CD4-positive, alpha-beta memory T cell (primary cell): ENCODE measurements at regions not wholly inside any gene's neighbourhood (a gene's known extent, or its start where the extent isn't known, plus 50 kb on each side); places are given as distances from the start of the nearest gene placed in this dataset.

Source experiments
- CTCF ChIA-PET: fragments of 350-600 bp; sonication (Branson Sonifier 250); formaldehyde crosslinking; loops from one replicate; lab custom pipeline; 2021; ENCODE audit warnings: inconsistent platforms; ENCODE audit not compliant: partially characterized antibody; lab: Charles Lee
- POLR2A ChIA-PET: fragments of 350-600 bp; sonication (Branson Sonifier 250); formaldehyde crosslinking; loops from one replicate; lab custom pipeline; 2021; ENCODE audit not compliant: partially characterized antibody; lab: Charles Lee
- DNase-seq, 5 donors: peaks; one replicate each; pipeline versions ENCODE4 v3.0.0 to v3.0.0-alpha.2; 2020 to 2022; ENCODE audit warnings: mixed read lengths in 1 of 5
- H3K27ac ChIP-seq: one replicate; pipeline ENCODE4 v1.7.0; 2013; ENCODE audit warnings: low read depth, low read length
- H3K27me3 ChIP-seq: 2 replicates; pipeline ENCODE4 v1.7.0; 2013; ENCODE audit warnings: mild to moderate bottlenecking, low read length, moderate library complexity; ENCODE audit not compliant: insufficient read depth
- H3K36me3 ChIP-seq: 2 replicates; pipeline ENCODE4 v1.7.0; 2013; ENCODE audit warnings: mild to moderate bottlenecking, low read length, moderate library complexity; ENCODE audit not compliant: insufficient read depth
- H3K4me1 ChIP-seq: 2 replicates; pipeline ENCODE4 v1.7.0; 2013; ENCODE audit warnings: mild to moderate bottlenecking, low read length, moderate library complexity; ENCODE audit not compliant: insufficient read depth
- H3K4me3 ChIP-seq, 2 donors: one replicate each; pipeline ENCODE4 v1.7.0; 2013; ENCODE audit warnings: low read length in 2 of 2, mild to moderate bottlenecking in 1 of 2
- H3K9me3 ChIP-seq, 2 donors: one replicate each; pipeline ENCODE4 v1.7.0; 2013; ENCODE audit warnings: low read length in 2 of 2, control low read depth in 1 of 2; ENCODE audit not compliant: control insufficient read depth in 1 of 2
- H3K27ac Mint-ChIP-seq, 7 donors: one replicate each; pipeline ENCODE4 v1.8.0; 2020 to 2021; ENCODE audit warnings: mixed read lengths in 7 of 7, mild to moderate bottlenecking in 6 of 7, inconsistent platforms in 3 of 7, moderate library complexity in 3 of 7
- H3K27me3 Mint-ChIP-seq, 2 donors: one replicate each; pipeline ENCODE4 v1.8.0; 2020 to 2021; ENCODE audit warnings: mixed read lengths in 2 of 2
- H3K36me3 Mint-ChIP-seq, 2 donors: one replicate each; pipeline ENCODE4 v1.8.0; 2020 to 2021; ENCODE audit warnings: mixed read lengths in 2 of 2, inconsistent platforms in 1 of 2, mild to moderate bottlenecking in 1 of 2
- H3K4me1 Mint-ChIP-seq, 4 donors: one replicate each; pipeline ENCODE4 v1.8.0; 2020 to 2021; ENCODE audit warnings: mixed read lengths in 4 of 4, mild to moderate bottlenecking in 1 of 4
- H3K4me3 Mint-ChIP-seq, 8 donors: one replicate each; pipeline ENCODE4 v1.8.0; 2020 to 2021; ENCODE audit warnings: mixed read lengths in 8 of 8, mild to moderate bottlenecking in 7 of 8, moderate library complexity in 6 of 8, inconsistent platforms in 3 of 8
- H3K9me3 Mint-ChIP-seq, 8 donors: one replicate each; pipeline ENCODE4 v1.8.0; 2020 to 2021; ENCODE audit warnings: mixed read lengths in 8 of 8, mild to moderate bottlenecking in 5 of 8, inconsistent platforms in 3 of 8, moderate library complexity in 1 of 8
- intact Hi-C: fragments of 100-400 bp; cut with micrococcal nuclease; formaldehyde crosslinking; loops from one replicate; pipeline ENCODE4 v1.15.1; 2023

DNA sequence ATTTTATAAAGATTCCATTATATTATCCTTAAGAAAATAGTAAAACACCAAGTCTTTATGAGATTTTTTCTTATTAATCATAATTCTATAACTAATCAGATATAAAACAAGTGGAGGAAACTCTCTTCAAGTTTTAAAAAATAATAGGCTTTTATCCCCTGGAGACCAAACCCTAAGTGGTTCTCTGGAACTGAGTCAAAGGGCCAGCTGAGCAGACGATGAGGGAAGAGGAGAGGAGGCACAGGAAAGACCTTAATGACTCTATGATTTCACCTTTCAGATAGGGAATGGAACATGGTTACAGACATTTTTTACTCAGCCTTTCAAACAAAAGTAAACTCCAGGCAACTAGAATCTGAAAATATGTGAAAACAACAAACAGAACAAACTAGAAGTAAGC is 201.8 kb downstream of the SLC39A8 start:
- no peak overlapping the region for H3K4me3 Mint-ChIP-seq
- POLR2A ChIA-PET: no interaction called here
- CTCF ChIA-PET: no interaction called here
- H3K36me3 Mint-ChIP-seq: no peaks in the 10 kb centered on the region
- Histone ChIP-seq H3K27me3 (no peaks in the 10 kb centered on the region), H3K36me3 (no peaks in the 10 kb centered on the region), H3K4me3 (no peak overlapping the region), H3K9me3 (no peaks in the 10 kb centered on the region), H3K4me1 (no peaks in the 10 kb centered on the region), H3K27ac (no peak overlapping the region)
- DNase-seq: no peak
- H3K27ac Mint-ChIP-seq: no peak overlapping the region
- H3K27me3 Mint-ChIP-seq: peaks cover 3 to 6% of the 10 kb centered on the region in 2 donors
- no peaks in the 10 kb centered on the region for H3K4me1 Mint-ChIP-seq
- peaks cover 0 to 2% (median 0%) of the 10 kb centered on the region in 8 donors for H3K9me3 Mint-ChIP-seq
- intact Hi-C loops: no loop called here

DNA sequence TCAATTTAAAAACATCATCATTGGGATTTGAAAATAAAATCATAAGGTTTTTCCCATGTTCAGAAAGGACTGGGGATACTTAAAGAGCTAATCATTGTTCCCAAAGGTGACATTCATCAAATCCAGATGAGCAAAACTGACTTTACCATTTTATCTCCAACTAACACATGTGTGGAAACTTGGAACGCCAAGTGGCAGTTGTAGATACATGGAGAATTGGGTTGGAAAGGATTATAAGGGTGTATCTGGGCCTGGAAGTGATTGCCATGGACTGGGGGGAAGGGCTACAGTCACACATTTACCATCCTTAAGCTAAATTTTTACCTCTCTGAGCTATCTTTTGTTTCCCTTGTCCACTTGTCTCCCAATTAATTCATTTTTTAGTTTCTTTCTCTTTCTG is 203.4 kb downstream of the SLC39A8 start:
- no peak overlapping the region for H3K27ac ChIP-seq
- Mint-ChIP-seq H3K27ac (no peak overlapping the region), H3K36me3 (no peaks in the 10 kb centered on the region), H3K4me3 (no peak overlapping the region), H3K4me1 (no peaks in the 10 kb centered on the region), H3K9me3 (peaks cover 0 to 2% (median 0%) of the 10 kb centered on the region in 8 donors), H3K27me3 (peaks cover 3 to 6% of the 10 kb centered on the region in 2 donors)
- ChIA-PET CTCF (no interaction called here), POLR2A (no interaction called here)
- no peak for DNase-seq
- no peaks in the 10 kb centered on the region for H3K27me3 ChIP-seq
- intact Hi-C loops: no loop called here
- H3K4me1 ChIP-seq: no peaks in the 10 kb centered on the region
- no peaks in the 10 kb centered on the region for H3K9me3 ChIP-seq
- no peak overlapping the region for H3K4me3 ChIP-seq
- no peaks in the 10 kb centered on the region for H3K36me3 ChIP-seq

DNA sequence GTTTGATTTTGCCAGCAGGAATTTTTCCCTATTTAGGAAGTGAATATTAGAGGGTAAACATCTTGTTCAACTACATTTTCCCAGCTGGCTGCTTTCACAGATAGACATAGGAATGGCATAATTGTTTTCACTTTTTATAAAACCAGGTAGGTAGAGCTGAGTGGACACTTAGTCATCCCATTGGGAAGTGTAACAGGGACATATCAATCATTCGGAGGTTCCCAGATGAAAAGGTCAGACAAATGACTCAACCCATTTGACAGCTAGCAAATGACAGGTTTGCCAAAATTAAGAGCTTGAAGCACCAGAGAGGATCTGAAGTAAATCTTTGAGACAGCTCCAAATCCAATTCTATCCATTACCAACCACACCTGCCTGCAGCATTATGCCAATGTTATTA is 205.3 kb downstream of the SLC39A8 start:
- H3K27me3 ChIP-seq: no peaks in the 10 kb centered on the region
- Mint-ChIP-seq H3K9me3 (no peaks in the 10 kb centered on the region), H3K36me3 (no peaks in the 10 kb centered on the region), H3K4me3 (no peak overlapping the region), H3K27me3 (peaks cover 0 to 2% of the 10 kb centered on the region in 2 donors), H3K4me1 (no peaks in the 10 kb centered on the region), H3K27ac (no peak overlapping the region)
- POLR2A ChIA-PET: no interaction called here
- no peak overlapping the region for H3K4me3 ChIP-seq
- H3K27ac ChIP-seq: no peak overlapping the region
- H3K4me1 ChIP-seq: no peaks in the 10 kb centered on the region
- DNase-seq: no peak
- no peaks in the 10 kb centered on the region for H3K36me3 ChIP-seq
- intact Hi-C loops: no loop called here
- CTCF ChIA-PET: no interaction called here
- H3K9me3 ChIP-seq: no peaks in the 10 kb centered on the region

GRCh38 chr4:102139132-102139573 is 206.1 kb downstream of the SLC39A8 start:
- Histone ChIP-seq H3K4me1 (no peaks in the 10 kb centered on the region), H3K9me3 (no peaks in the 10 kb centered on the region), H3K4me3 (no peak overlapping the region), H3K36me3 (no peaks in the 10 kb centered on the region), H3K27ac (no peak overlapping the region), H3K27me3 (no peaks in the 10 kb centered on the region)
- no peaks in the 10 kb centered on the region for H3K9me3 Mint-ChIP-seq
- ChIA-PET CTCF (no interaction called here), POLR2A (no interaction called here)
- H3K4me1 Mint-ChIP-seq: no peaks in the 10 kb centered on the region
- H3K36me3 Mint-ChIP-seq: no peaks in the 10 kb centered on the region
- no peak for DNase-seq
- H3K27me3 Mint-ChIP-seq: peaks cover 0 to 2% of the 10 kb centered on the region in 2 donors
- H3K27ac Mint-ChIP-seq: no peak overlapping the region
- intact Hi-C loops: no loop called here
- H3K4me3 Mint-ChIP-seq: no peak overlapping the region

GRCh38 chr4:102137217-102137616 is 208.1 kb downstream of the SLC39A8 start:
- Histone ChIP-seq H3K4me1 (no peaks in the 10 kb centered on the region), H3K36me3 (no peaks in the 10 kb centered on the region), H3K9me3 (no peaks in the 10 kb centered on the region), H3K27ac (no peak overlapping the region), H3K4me3 (no peak overlapping the region), H3K27me3 (no peaks in the 10 kb centered on the region)
- POLR2A ChIA-PET: no interaction called here
- peaks cover 2% of the 10 kb centered on the region in 2 donors for H3K27me3 Mint-ChIP-seq
- no peaks in the 10 kb centered on the region for H3K4me1 Mint-ChIP-seq
- H3K27ac Mint-ChIP-seq: no peak overlapping the region
- no peak for DNase-seq
- no peak overlapping the region for H3K4me3 Mint-ChIP-seq
- intact Hi-C loops: no loop called here
- H3K36me3 Mint-ChIP-seq: no peaks in the 10 kb centered on the region
- CTCF ChIA-PET: no interaction called here
- H3K9me3 Mint-ChIP-seq: no peaks in the 10 kb centered on the region

- Mint-ChIP-seq H3K27ac (no peak overlapping the region), H3K4me1 (no peaks in the 10 kb centered on the region), H3K27me3 (peaks cover 7 to 9% of the 10 kb centered on the region in 2 donors), H3K36me3 (no peaks in the 10 kb centered on the region), H3K4me3 (no peak overlapping the region), H3K9me3 (peaks cover 3 to 32% (median 17%) of the 10 kb centered on the region in 8 donors)
- intact Hi-C loops: no loop called here
- no peak overlapping the region for H3K4me3 ChIP-seq
- H3K9me3 ChIP-seq: no peaks in the 10 kb centered on the region
- POLR2A ChIA-PET: no interaction called here
- H3K27ac ChIP-seq: no peak overlapping the region
- H3K27me3 ChIP-seq: no peaks in the 10 kb centered on the region
- no peaks in the 10 kb centered on the region for H3K36me3 ChIP-seq
- no peaks in the 10 kb centered on the region for H3K4me1 ChIP-seq
- no peak for DNase-seq
- CTCF ChIA-PET: no interaction called here
These were observed 215.5 kb downstream of the SLC39A8 start for GRCh38 chr4:102129810-102130209.
